Fibroblast of lung (primary cell): ENCODE measurements at regions not wholly inside any gene's neighbourhood (a gene's known extent, or its start where the extent isn't known, plus 50 kb on each side); places are given as distances from the start of the nearest gene placed in this dataset.

Experiments
- DNase-seq, 2 donors: peaks; one replicate each; pipeline versions ENCODE4 v3.0.0 to v3.0.0-alpha.2; 2010; ENCODE audit warnings: low read depth in 2 of 2
- H2AFZ ChIP-seq: 2 replicates; pipeline ENCODE4 v1.5.1; 2012; ENCODE audit warnings: low read length, control low read depth, inconsistent platforms
- H3K27ac ChIP-seq: 2 replicates; pipeline ENCODE4 v1.5.1; 2011; ENCODE audit warnings: low read length, control low read depth; ENCODE audit not compliant: insufficient read depth
- H3K27me3 ChIP-seq: 2 replicates; pipeline ENCODE4 v1.5.1; 2011; ENCODE audit warnings: mild to moderate bottlenecking, low read length; ENCODE audit not compliant: control insufficient read depth, insufficient read depth
- H3K36me3 ChIP-seq: 2 replicates; pipeline ENCODE4 v1.5.1; 2011; ENCODE audit warnings: low read length; ENCODE audit not compliant: control insufficient read depth, insufficient read depth
- H3K4me1 ChIP-seq: 2 replicates; pipeline ENCODE4 v1.5.1; 2011; ENCODE audit warnings: low read length; ENCODE audit not compliant: control insufficient read depth, insufficient read depth; ENCODE audit errors: extremely low read depth
- H3K4me2 ChIP-seq: 2 replicates; pipeline ENCODE4 v1.5.1; 2011; ENCODE audit warnings: low read length, control low read depth; ENCODE audit not compliant: insufficient read depth; ENCODE audit errors: extremely low read depth
- H3K4me3 ChIP-seq, 4 experiments: fragments of 200-600 bp in 1 of 4; sonication (generic) in 1 of 4; replicated peaks in 1 of 4; 2 replicates each; pipeline ENCODE4 v1.5.1; 2011 to 2016; ENCODE audit warnings: low read length in 4 of 4, low read depth in 3 of 4, mild to moderate bottlenecking in 3 of 4, control low read depth in 2 of 4, inconsistent platforms in 1 of 4, mixed read lengths in 1 of 4; ENCODE audit not compliant: insufficient read depth in 1 of 4; ENCODE audit errors: control extremely low read depth in 1 of 4
- H3K79me2 ChIP-seq: 2 replicates; pipeline ENCODE4 v1.5.1; 2012; ENCODE audit warnings: mild to moderate bottlenecking, low read length, inconsistent platforms; ENCODE audit not compliant: control insufficient read depth, insufficient read depth
- H3K9ac ChIP-seq: 2 replicates; pipeline ENCODE4 v1.5.1; 2011; ENCODE audit warnings: mild to moderate bottlenecking, low read length, control low read depth; ENCODE audit not compliant: insufficient read depth
- H3K9me3 ChIP-seq: 2 replicates; pipeline ENCODE4 v1.5.1; 2012; ENCODE audit warnings: low read depth, low read length; ENCODE audit not compliant: control insufficient read depth, insufficient read depth
- H4K20me1 ChIP-seq: 2 replicates; pipeline ENCODE4 v1.5.1; 2011; ENCODE audit warnings: low read length; ENCODE audit not compliant: control insufficient read depth, insufficient read depth; ENCODE audit errors: extremely low read depth
- CTCF ChIP-seq, 2 donors: IDR thresholded peaks in 1 of 2; conservative IDR thresholded peaks in 1 of 2; 1 replicate in 1 of 2; 2 replicates in 1 of 2; pipeline ENCODE4 v1.5.1; 2011 to 2012; ENCODE audit warnings: low read length in 2 of 2, control low read depth in 1 of 2, inconsistent platforms in 1 of 2, low read depth in 1 of 2, mild to moderate bottlenecking in 1 of 2
- EZH2 ChIP-seq: IDR thresholded peaks from 2 replicates; pipeline ENCODE4 v1.5.1; 2012; ENCODE audit warnings: low read length, control low read depth, mild to moderate bottlenecking; ENCODE audit errors: missing control alignments

GRCh38 chr3:109902549-109902948 is 565.2 kb upstream of the DPPA4 start:
- no peak overlapping the region for H3K4me2 ChIP-seq
- H3K27me3 ChIP-seq = no peaks in the 10 kb centered on the region
- H3K4me1 ChIP-seq = no peaks in the 10 kb centered on the region
- no peaks in the 10 kb centered on the region for H4K20me1 ChIP-seq
- H3K9me3 ChIP-seq = no peaks in the 10 kb centered on the region
- H3K4me3 ChIP-seq = no peak overlapping the region
- H2AFZ ChIP-seq = no peak overlapping the region
- DNase-seq = no peak
- H3K36me3 ChIP-seq = no peaks in the 10 kb centered on the region
- no peak overlapping the region for H3K9ac ChIP-seq
- TF ChIP-seq CTCF (conservative IDR thresholded peaks at IDR 0.05 in 1 of 2, IDR thresholded peaks at IDR 0.05 in 1 of 2; ENCODE audit: low read depth in 1 of 2, low read length in 2 of 2) = no peak
- TF ChIP-seq EZH2 = no peak
- no peak overlapping the region for H3K27ac ChIP-seq
- no peaks in the 10 kb centered on the region for H3K79me2 ChIP-seq

GRCh38 chr3:109903100-109903499 is 565.8 kb upstream of the DPPA4 start:
- no peaks in the 10 kb centered on the region for H3K27me3 ChIP-seq
- H3K4me2 ChIP-seq = no peak overlapping the region
- no peak overlapping the region for H3K27ac ChIP-seq
- TF ChIP-seq CTCF (conservative IDR thresholded peaks at IDR 0.05 in 1 of 2, IDR thresholded peaks at IDR 0.05 in 1 of 2; ENCODE audit: low read depth in 1 of 2, low read length in 2 of 2) (no peak), EZH2 (no peak)
- H3K36me3 ChIP-seq = no peaks in the 10 kb centered on the region
- no peaks in the 10 kb centered on the region for H3K79me2 ChIP-seq
- no peaks in the 10 kb centered on the region for H3K9me3 ChIP-seq
- no peak overlapping the region for H3K9ac ChIP-seq
- no peak overlapping the region for H2AFZ ChIP-seq
- no peaks in the 10 kb centered on the region for H4K20me1 ChIP-seq
- DNase-seq = no peak
- H3K4me3 ChIP-seq = no peak overlapping the region
- no peaks in the 10 kb centered on the region for H3K4me1 ChIP-seq

- no peaks in the 10 kb centered on the region for H3K4me1 ChIP-seq
- no peaks in the 10 kb centered on the region for H3K36me3 ChIP-seq
- H3K4me3 ChIP-seq = no peak overlapping the region
- H3K27ac ChIP-seq = no peak overlapping the region
- no peak for TF ChIP-seq EZH2
- no peak for TF ChIP-seq CTCF (conservative IDR thresholded peaks at IDR 0.05 in 1 of 2, IDR thresholded peaks at IDR 0.05 in 1 of 2; ENCODE audit: low read depth in 1 of 2, low read length in 2 of 2)
- no peak for DNase-seq
- H3K4me2 ChIP-seq = no peak overlapping the region
- H3K9ac ChIP-seq = no peak overlapping the region
- no peaks in the 10 kb centered on the region for H3K79me2 ChIP-seq
- H2AFZ ChIP-seq = no peak overlapping the region
- no peaks in the 10 kb centered on the region for H3K27me3 ChIP-seq
- H4K20me1 ChIP-seq = no peaks in the 10 kb centered on the region
- H3K9me3 ChIP-seq = no peaks in the 10 kb centered on the region
These were observed 573.4 kb upstream of the DPPA4 start for GRCh38 chr3:109910772-109911171.
